Progenitor cell of endocrine pancreas (in vitro differentiated cells): ENCODE measurements at regions not wholly inside any gene's neighbourhood (a gene's known extent, or its start where the extent isn't known, plus 50 kb on each side); places are given as distances from the start of the nearest gene placed in this dataset.

Experiments used
- DNase-seq: peaks from one replicate; pipeline ENCODE4 v3.0.0; 2021; ENCODE audit warnings: low spot score; ENCODE audit not compliant: unreplicated experiment
- H3K27ac Mint-ChIP-seq: 2 replicates; pipeline ENCODE4 v1.8.0; 2021; ENCODE audit warnings: mild to moderate bottlenecking, moderate library complexity, mixed read lengths
- H3K27me3 Mint-ChIP-seq: 2 replicates; pipeline ENCODE4 v1.8.0; 2021; ENCODE audit warnings: mixed read lengths
- H3K36me3 Mint-ChIP-seq: 2 replicates; pipeline ENCODE4 v1.8.0; 2022; ENCODE audit warnings: mixed read lengths; ENCODE audit not compliant: insufficient read depth
- H3K4me1 Mint-ChIP-seq: 2 replicates; pipeline ENCODE4 v1.8.0; 2021; ENCODE audit warnings: low read depth, mixed read lengths
- H3K4me3 Mint-ChIP-seq: 2 replicates; pipeline ENCODE4 v1.8.0; 2021; ENCODE audit warnings: low read depth, mild to moderate bottlenecking, moderate library complexity, mixed read lengths
- H3K9me3 Mint-ChIP-seq: 2 replicates; pipeline ENCODE4 v1.8.0; 2021; ENCODE audit warnings: low read depth, mixed read lengths
- CTCF ChIP-seq: fragments of 200-600 bp; sonication (generic); IDR thresholded peaks from one replicate; pipeline ENCODE4 v1.5.0; 2021; ENCODE audit warnings: antibody characterized with exemption, mild to moderate bottlenecking; ENCODE audit not compliant: unreplicated experiment

GRCh38 chr9:2570615-2571479 lies 50.7 kb upstream of the VLDLR start:
- Mint-ChIP-seq H3K9me3 (no peaks in the 10 kb centered on the region), H3K36me3 (no peaks in the 10 kb centered on the region), H3K4me1 (no peaks in the 10 kb centered on the region), H3K27ac (no peak overlapping the region), H3K4me3 (no peak overlapping the region), H3K27me3 (no peaks in the 10 kb centered on the region)
- TF ChIP-seq CTCF, result no peak
- no peak for DNase-seq
